ENCODE measurements at regions not wholly inside any gene's neighbourhood (a gene's known extent, or its start where the extent isn't known, plus 50 kb on each side); places are given as distances from the start of the nearest gene placed in this dataset.

DNA sequence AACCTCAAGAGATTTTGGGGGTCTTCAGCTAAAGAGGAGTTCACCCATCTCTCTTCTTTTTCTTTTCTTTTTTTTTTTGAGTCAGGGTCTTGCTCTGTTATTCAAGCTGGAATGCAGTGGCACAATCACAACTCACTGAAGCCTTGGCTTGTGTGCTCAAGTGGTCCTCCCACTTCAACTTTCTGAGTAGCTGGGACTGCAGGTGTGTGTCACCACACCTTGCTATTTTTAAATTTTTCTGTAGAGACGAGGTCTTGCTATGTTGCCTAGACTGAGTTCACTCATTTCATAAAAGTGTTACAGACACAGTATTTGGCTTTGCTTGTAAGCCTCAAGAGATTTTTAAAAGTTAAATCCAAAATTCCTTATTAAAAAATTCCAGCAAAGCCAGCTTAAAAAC is 71.7 kb downstream of the OXSM start:
- Histone ChIP-seq H4K20me1 (replicated peaks; ENCODE audit: control insufficient read depth, insufficient read depth, low read length) (no peaks in the 10 kb centered on the region), H3K79me2 (ENCODE audit: control insufficient read depth, insufficient read depth, low read length) (no peaks in the 10 kb centered on the region), H3K27me3 (ENCODE audit: control insufficient read depth in 2 of 2, insufficient read depth in 2 of 2, low read length in 2 of 2) (no peaks in the 10 kb centered on the region), H3K4me3 (no peak overlapping the region), H3K27ac (ENCODE audit: extremely low read depth, low read depth, low read length) (no peak overlapping the region), H3K9me1 (ENCODE audit: control insufficient read depth, insufficient read depth, low read length) (no peaks in the 10 kb centered on the region), H3K9ac (ENCODE audit: insufficient read depth in 1 of 2, low read depth in 2 of 2, low read length in 2 of 2) (no peak overlapping the region), H3K36me3 (ENCODE audit: control insufficient read depth, insufficient read depth, low read length) (no peaks in the 10 kb centered on the region), H3K9me3 (replicated peaks; ENCODE audit: control insufficient read depth, insufficient read depth, low read depth, low read length) (no peaks in the 10 kb centered on the region), H2AFZ (ENCODE audit: low read depth, low read length) (no peak overlapping the region), H3K4me2 (ENCODE audit: insufficient read depth, low read length) (no peak overlapping the region), H3K4me1 (replicated peaks in 1 of 2; ENCODE audit: control insufficient read depth in 2 of 2, insufficient read depth in 2 of 2, low read length in 2 of 2) (no peaks in the 10 kb centered on the region)
- DNase-seq (ENCODE audit: extremely low read depth in 1 of 4, low spot score in 3 of 4) (no peak), FAIRE-seq (no peak), ATAC-seq (no peak)
- ChIA-PET CTCF (ENCODE audit: low intra/inter-chr PET ratio) (no interaction called here), POLR2A (no interaction called here)
- TF ChIP-seq ZC3H8 (IDR thresholded peaks at IDR 0.05) (no peak), TAL1 (IDR thresholded peaks at IDR 0.05) (no peak)
- TF ChIP-seq, protein P1, sequence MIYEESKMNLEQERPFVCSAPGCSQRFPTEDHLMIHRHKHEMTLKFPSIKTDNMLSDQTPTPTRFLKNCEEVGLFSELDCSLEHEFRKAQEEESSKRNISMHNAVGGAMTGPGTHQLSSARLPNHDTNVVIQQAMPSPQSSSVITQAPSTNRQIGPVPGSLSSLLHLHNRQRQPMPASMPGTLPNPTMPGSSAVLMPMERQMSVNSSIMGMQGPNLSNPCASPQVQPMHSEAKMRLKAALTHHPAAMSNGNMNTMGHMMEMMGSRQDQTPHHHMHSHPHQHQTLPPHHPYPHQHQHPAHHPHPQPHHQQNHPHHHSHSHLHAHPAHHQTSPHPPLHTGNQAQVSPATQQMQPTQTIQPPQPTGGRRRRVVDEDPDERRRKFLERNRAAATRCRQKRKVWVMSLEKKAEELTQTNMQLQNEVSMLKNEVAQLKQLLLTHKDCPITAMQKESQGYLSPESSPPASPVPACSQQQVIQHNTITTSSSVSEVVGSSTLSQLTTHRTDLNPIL (CRISPR knock-in tag; IDR thresholded peaks at IDR 0.05) = no peak
- intact Hi-C loops (cut with micrococcal nuclease) (no loop called here), in situ Hi-C loops (cut with MboI) (no loop called here)
- WGBS (ENCODE audit: insufficient coverage, low coverage, missing lambda C conversion rate) = 0% methylated on average over 1 of the region's 1 CpG
- no TSS peak for BruUV-seq (replicated peaks)

DNA sequence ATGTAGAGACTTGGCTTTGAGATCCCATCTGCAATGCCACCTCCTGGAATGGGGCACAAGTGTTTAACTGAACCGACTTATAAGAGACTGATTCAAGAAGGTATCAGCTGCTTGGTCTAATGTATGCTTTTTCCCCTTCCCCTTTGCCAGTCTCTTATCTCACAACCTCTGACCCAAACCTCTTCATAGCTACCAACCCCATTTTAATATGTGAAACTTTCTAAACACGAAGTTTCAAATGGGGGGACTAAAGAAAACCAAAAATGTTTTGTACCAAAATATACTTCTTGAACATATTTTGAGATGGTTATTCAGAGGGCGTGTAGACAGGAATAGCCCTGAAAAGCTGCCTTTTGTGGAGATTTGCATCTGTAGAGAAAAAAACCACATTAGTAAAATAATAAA is 73.1 kb downstream of the OXSM start:
- ChIA-PET CTCF (ENCODE audit: low intra/inter-chr PET ratio) (no interaction called here), POLR2A (no interaction called here)
- in situ Hi-C loops (cut with MboI) = no loop called here

More for the DNA sequence above, 73.1 kb downstream of the OXSM start:
- no TSS peak for BruUV-seq (replicated peaks)
- Histone ChIP-seq H4K20me1 (replicated peaks; ENCODE audit: control insufficient read depth, insufficient read depth, low read length) (no peaks in the 10 kb centered on the region), H3K9me3 (replicated peaks; ENCODE audit: control insufficient read depth, insufficient read depth, low read depth, low read length) (no peaks in the 10 kb centered on the region), H3K9ac (ENCODE audit: insufficient read depth in 1 of 2, low read depth in 2 of 2, low read length in 2 of 2) (no peak overlapping the region), H3K27ac (ENCODE audit: extremely low read depth, low read depth, low read length) (no peak overlapping the region), H3K4me3 (no peak overlapping the region), H3K4me2 (ENCODE audit: insufficient read depth, low read length) (no peak overlapping the region), H3K36me3 (ENCODE audit: control insufficient read depth, insufficient read depth, low read length) (no peaks in the 10 kb centered on the region), H3K9me1 (ENCODE audit: control insufficient read depth, insufficient read depth, low read length) (no peaks in the 10 kb centered on the region), H3K27me3 (ENCODE audit: control insufficient read depth in 2 of 2, insufficient read depth in 2 of 2, low read length in 2 of 2) (no peaks in the 10 kb centered on the region), H3K79me2 (ENCODE audit: control insufficient read depth, insufficient read depth, low read length) (no peaks in the 10 kb centered on the region), H2AFZ (ENCODE audit: low read depth, low read length) (no peak overlapping the region), H3K4me1 (replicated peaks in 1 of 2; ENCODE audit: control insufficient read depth in 2 of 2, insufficient read depth in 2 of 2, low read length in 2 of 2) (no peaks in the 10 kb centered on the region)
- ATAC-seq = no peak
- TF ChIP-seq, protein P2, sequence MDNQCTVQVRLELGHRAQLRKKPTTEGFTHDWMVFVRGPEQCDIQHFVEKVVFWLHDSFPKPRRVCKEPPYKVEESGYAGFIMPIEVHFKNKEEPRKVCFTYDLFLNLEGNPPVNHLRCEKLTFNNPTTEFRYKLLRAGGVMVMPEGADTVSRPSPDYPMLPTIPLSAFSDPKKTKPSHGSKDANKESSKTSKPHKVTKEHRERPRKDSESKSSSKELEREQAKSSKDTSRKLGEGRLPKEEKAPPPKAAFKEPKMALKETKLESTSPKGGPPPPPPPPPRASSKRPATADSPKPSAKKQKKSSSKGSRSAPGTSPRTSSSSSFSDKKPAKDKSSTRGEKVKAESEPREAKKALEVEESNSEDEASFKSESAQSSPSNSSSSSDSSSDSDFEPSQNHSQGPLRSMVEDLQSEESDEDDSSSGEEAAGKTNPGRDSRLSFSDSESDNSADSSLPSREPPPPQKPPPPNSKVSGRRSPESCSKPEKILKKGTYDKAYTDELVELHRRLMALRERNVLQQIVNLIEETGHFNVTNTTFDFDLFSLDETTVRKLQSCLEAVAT (IDR thresholded peaks at IDR 0.05) = no peak
- no peak for TF ChIP-seq NFIC (IDR thresholded peaks at IDR 0.05)
- TF ChIP-seq SIRT6 (IDR thresholded peaks at IDR 0.05; ENCODE audit: low read depth, low read length) = no peak
- no peak for TF ChIP-seq NELFE (IDR thresholded peaks at IDR 0.05; ENCODE audit: insufficient read depth, insufficient read length)
- TF ChIP-seq PHF8 (IDR thresholded peaks at IDR 0.05; ENCODE audit: borderline replicate concordance, low read length) = no peak
- TF ChIP-seq ZNF146 (CRISPR knock-in tag; IDR thresholded peaks at IDR 0.05; ENCODE audit: unreplicated experiment) = no peak
- intact Hi-C loops (cut with micrococcal nuclease) = no loop called here
- 2% methylated on average over 3 of the region's 3 CpGs for WGBS (ENCODE audit: insufficient coverage, low coverage, missing lambda C conversion rate)
- DNase-seq (ENCODE audit: extremely low read depth in 1 of 4, low spot score in 3 of 4) = no peak
- no peak for FAIRE-seq

All from K562 (cell line).